ENCODE measurements at regions not wholly inside any gene's neighbourhood (a gene's known extent, or its start where the extent isn't known, plus 50 kb on each side); places are given as distances from the start of the nearest gene placed in this dataset.

DNA sequence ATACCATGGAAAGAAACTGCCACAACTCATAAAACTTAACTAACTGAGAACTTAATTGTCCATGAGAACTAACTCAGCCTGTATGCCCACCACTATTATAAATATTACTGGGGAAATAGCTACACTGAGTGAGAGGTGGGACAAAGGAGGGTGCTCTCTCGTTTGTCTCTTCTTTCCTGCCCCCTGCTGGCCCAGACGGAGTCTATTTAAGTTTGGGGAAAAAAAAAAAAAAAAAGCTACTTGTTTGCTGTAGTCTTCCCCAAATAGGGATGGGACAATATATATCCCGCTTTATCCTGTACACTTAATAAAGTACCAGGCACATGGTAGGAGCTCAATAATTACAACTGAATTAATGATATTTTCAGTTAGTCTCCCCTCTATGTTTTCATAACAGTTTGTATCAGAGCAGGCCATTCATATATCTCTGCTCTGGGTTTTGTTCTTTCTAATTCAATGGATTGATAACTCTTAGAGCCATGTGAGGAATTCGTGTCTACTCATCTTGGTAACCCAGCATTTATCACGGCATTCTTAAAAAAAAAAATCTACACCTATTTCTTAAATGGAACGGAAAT, 647.6 kb upstream of the PKDCC start:
- Mint-ChIP-seq H3K36me3 (no peaks in the 10 kb centered on the region), H3K9me3 (peaks cover 3% of the 10 kb centered on the region), H3K4me1 (ENCODE audit: unreplicated experiment) (peaks cover 7% of the 10 kb centered on the region), H3K27ac (no peak overlapping the region), H3K27me3 (no peaks in the 10 kb centered on the region), H3K4me3 (no peak overlapping the region)
- no peak for DNase-seq (ENCODE audit: extremely low spot score, unreplicated experiment)
- TF ChIP-seq, protein P1, sequence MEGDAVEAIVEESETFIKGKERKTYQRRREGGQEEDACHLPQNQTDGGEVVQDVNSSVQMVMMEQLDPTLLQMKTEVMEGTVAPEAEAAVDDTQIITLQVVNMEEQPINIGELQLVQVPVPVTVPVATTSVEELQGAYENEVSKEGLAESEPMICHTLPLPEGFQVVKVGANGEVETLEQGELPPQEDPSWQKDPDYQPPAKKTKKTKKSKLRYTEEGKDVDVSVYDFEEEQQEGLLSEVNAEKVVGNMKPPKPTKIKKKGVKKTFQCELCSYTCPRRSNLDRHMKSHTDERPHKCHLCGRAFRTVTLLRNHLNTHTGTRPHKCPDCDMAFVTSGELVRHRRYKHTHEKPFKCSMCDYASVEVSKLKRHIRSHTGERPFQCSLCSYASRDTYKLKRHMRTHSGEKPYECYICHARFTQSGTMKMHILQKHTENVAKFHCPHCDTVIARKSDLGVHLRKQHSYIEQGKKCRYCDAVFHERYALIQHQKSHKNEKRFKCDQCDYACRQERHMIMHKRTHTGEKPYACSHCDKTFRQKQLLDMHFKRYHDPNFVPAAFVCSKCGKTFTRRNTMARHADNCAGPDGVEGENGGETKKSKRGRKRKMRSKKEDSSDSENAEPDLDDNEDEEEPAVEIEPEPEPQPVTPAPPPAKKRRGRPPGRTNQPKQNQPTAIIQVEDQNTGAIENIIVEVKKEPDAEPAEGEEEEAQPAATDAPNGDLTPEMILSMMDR (conservative IDR thresholded peaks at IDR 0.05): peak; percentile 67

DNA sequence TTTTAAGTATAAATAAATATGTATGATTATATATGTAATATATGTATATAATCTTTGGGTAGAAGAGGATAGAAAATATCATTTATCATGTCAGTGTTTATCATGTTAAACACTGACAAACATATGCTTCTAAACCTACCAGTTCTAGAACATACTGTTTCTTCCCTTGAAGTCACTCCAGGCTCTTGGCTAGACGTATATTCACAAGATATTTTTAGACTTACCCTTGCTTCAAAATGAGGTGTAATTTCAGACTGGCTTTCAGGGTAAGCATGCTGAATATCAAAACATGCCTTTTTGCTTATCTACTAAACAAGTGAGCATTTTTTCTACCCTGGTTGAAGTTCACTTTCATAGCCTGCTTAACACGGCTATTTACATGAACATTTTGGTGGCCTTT, 642.4 kb upstream of the PKDCC start:
- Mint-ChIP-seq H3K4me1 (ENCODE audit: unreplicated experiment) (peaks cover 6% of the 10 kb centered on the region), H3K36me3 (no peaks in the 10 kb centered on the region)

DNA sequence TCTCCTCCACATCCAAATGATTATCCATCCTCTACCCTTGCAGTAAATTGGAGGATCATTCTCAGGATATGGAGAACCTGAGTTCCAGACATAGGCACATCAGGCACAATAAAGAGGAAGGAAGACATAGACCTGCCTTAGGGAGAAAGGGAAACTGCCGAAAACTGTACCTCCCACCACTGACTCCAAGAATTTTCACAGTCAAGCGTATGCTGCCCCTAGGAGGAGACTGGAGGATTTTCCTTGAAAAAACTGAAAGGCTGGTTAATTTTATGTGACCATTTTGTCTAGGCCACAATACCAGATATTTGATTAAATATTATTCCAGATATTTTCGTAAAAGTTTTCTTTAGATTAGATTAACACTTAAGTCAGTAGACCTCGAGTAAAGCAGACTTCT, 638.5 kb upstream of the PKDCC start:
- no peak overlapping the region for H3K4me3 Mint-ChIP-seq
- H3K27me3 Mint-ChIP-seq: no peaks in the 10 kb centered on the region

More for the DNA sequence above, 642.4 kb upstream of the PKDCC start:
- H3K27me3 Mint-ChIP-seq: no peaks in the 10 kb centered on the region
- no peak for DNase-seq (ENCODE audit: extremely low spot score, unreplicated experiment)
- no peak overlapping the region for H3K27ac Mint-ChIP-seq
- H3K9me3 Mint-ChIP-seq: no peaks in the 10 kb centered on the region
- TF ChIP-seq, protein P1 (conservative IDR thresholded peaks at IDR 0.05): no peak
- no peak overlapping the region for H3K4me3 Mint-ChIP-seq

DNA sequence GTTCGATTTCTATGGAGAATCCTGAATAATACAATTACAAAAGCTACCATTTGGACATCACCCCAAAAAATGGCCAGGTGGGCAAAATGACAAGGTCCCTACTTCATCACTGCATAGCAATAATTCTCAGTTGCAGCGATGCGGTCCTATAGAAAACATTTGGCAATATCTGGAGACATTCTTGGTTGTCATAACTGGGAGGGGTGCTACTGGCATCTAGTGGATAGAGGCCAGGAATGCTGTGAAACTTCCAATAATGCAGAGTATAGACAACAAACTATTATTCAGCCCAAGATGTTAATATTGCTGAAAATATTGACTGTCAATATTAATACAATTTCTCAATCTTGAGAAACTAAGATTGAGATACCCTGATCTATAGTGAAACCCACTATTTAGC, 637.8 kb upstream of the PKDCC start:
- no peaks in the 10 kb centered on the region for H3K27me3 Mint-ChIP-seq
- TF ChIP-seq, protein P1 (conservative IDR thresholded peaks at IDR 0.05): no peak

More for the DNA sequence above, 638.5 kb upstream of the PKDCC start:
- Mint-ChIP-seq H3K27ac (no peak overlapping the region), H3K9me3 (peaks cover 6% of the 10 kb centered on the region), H3K36me3 (no peaks in the 10 kb centered on the region), H3K4me1 (ENCODE audit: unreplicated experiment) (no peaks in the 10 kb centered on the region)
- TF ChIP-seq, protein P1 (conservative IDR thresholded peaks at IDR 0.05): no peak
- no peak for DNase-seq (ENCODE audit: extremely low spot score, unreplicated experiment)

DNA sequence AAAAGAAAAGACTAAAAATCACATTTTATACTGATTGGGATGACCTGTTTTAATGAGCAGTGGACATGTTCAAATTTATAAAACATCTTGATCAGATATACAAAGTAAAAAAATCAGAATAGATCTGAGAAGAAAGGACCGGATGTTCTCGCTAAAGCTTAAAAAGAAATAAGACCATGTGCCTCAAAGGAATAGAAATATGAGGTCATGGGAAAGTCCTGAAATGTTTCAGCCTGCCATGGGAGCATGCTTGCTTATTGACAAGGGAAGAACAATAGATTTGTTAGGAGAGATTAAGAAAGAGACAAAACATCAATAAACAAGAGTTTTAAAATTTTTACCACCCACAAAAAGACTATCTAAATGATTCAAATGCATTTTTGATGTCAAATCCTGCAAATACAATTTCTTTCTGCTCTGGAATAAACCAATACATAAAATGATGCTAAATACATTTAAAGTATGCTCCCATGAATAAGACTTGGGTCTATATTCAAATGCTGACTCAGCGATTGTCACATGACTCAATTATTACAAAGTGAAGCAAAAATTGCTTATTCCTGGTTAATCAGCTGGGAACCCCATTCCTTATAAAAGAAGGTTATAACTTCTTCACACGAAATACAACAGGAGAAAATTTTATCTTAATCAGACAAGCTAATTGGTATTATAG, 633.9 kb upstream of the PKDCC start:
- TF ChIP-seq, protein P1 (conservative IDR thresholded peaks at IDR 0.05): no peak
- H3K9me3 Mint-ChIP-seq: peaks cover 13% of the 10 kb centered on the region
- no peak overlapping the region for H3K4me3 Mint-ChIP-seq
- H3K36me3 Mint-ChIP-seq: no peaks in the 10 kb centered on the region
- no peaks in the 10 kb centered on the region for H3K4me1 Mint-ChIP-seq (ENCODE audit: unreplicated experiment)
- H3K27ac Mint-ChIP-seq: no peak overlapping the region
- DNase-seq (ENCODE audit: extremely low spot score, unreplicated experiment): no peak
- no peaks in the 10 kb centered on the region for H3K27me3 Mint-ChIP-seq

More for the DNA sequence above, 637.8 kb upstream of the PKDCC start:
- H3K27ac Mint-ChIP-seq: no peak overlapping the region
- H3K4me1 Mint-ChIP-seq (ENCODE audit: unreplicated experiment): no peaks in the 10 kb centered on the region
- no peak overlapping the region for H3K4me3 Mint-ChIP-seq
- DNase-seq (ENCODE audit: extremely low spot score, unreplicated experiment): no peak
- H3K36me3 Mint-ChIP-seq: no peaks in the 10 kb centered on the region
- peaks cover 13% of the 10 kb centered on the region for H3K9me3 Mint-ChIP-seq

Measured in type B pancreatic cell (in vitro differentiated cells).